GM12801 (cell line): ENCODE measurements at regions not wholly inside any gene's neighbourhood (a gene's known extent, or its start where the extent isn't known, plus 50 kb on each side); places are given as distances from the start of the nearest gene placed in this dataset.

ENCODE experiments used
- TF ChIP-seq, protein P1 (sequence below): IDR thresholded peaks from one replicate; pipeline ENCODE4 v1.5.1; 2011; ENCODE audit warnings: control low read depth; ENCODE audit not compliant: insufficient read length; ENCODE audit errors: extremely low read depth

- TF ChIP-seq, protein P1, sequence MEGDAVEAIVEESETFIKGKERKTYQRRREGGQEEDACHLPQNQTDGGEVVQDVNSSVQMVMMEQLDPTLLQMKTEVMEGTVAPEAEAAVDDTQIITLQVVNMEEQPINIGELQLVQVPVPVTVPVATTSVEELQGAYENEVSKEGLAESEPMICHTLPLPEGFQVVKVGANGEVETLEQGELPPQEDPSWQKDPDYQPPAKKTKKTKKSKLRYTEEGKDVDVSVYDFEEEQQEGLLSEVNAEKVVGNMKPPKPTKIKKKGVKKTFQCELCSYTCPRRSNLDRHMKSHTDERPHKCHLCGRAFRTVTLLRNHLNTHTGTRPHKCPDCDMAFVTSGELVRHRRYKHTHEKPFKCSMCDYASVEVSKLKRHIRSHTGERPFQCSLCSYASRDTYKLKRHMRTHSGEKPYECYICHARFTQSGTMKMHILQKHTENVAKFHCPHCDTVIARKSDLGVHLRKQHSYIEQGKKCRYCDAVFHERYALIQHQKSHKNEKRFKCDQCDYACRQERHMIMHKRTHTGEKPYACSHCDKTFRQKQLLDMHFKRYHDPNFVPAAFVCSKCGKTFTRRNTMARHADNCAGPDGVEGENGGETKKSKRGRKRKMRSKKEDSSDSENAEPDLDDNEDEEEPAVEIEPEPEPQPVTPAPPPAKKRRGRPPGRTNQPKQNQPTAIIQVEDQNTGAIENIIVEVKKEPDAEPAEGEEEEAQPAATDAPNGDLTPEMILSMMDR: no peak
Observed at GRCh38 chr14:62030387-62030786, 268.2 kb downstream of the SNAPC1 start.

- TF ChIP-seq, protein P1: no peak
Observed at GRCh38 chr14:62031504-62031903, 269.3 kb downstream of the SNAPC1 start.

GRCh38 chr14:62053188-62053587, 291.0 kb downstream of the SNAPC1 start:
- TF ChIP-seq, protein P1: no peak

DNA sequence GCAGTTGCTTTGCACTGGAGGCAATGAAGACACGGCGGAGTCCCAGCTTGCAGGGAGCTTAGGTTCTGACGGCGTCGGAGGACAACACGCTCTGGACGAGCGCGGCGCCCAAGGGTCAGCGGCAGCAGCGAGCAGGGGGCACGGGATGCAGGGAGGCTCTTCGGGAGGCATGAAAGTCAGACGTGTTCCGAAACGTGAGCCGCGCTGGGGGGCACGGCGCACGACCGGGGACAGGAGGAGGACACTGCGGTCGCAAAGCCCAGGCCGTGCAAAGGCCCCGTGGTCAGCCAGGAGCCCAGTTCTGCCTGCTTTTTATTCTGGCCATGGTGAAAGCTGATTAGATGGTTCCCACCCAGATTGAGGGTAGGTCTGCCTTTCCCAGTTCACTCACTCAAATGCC, 294.6 kb downstream of the SNAPC1 start:
- TF ChIP-seq, protein P1: no peak

- TF ChIP-seq, protein P1: no peak
Observed at GRCh38 chr14:62062645-62063044, 300.4 kb downstream of the SNAPC1 start.

GRCh38 chr14:62064751-62065323, 302.6 kb downstream of the SNAPC1 start:
- TF ChIP-seq, protein P1: no peak

DNA sequence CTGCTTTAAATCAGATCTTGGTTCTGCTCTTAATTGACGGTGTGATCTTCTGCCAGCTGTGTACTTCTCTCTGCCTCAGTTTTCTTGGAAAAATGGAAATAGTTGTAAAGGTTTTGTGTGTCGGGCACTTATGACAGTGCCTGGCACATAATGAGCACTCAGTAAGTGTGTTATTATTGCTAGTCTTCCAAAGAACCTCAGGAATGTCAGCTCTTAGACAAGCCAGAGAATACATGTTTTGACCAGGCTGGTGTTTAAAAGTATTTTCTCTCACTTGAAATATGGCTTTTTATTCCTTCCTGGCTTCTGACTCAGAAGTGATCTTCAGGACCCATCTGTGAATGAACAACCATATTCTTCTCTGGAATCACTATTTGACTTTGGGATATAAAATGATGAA, 304.1 kb downstream of the SNAPC1 start:
- TF ChIP-seq, protein P1: no peak

DNA sequence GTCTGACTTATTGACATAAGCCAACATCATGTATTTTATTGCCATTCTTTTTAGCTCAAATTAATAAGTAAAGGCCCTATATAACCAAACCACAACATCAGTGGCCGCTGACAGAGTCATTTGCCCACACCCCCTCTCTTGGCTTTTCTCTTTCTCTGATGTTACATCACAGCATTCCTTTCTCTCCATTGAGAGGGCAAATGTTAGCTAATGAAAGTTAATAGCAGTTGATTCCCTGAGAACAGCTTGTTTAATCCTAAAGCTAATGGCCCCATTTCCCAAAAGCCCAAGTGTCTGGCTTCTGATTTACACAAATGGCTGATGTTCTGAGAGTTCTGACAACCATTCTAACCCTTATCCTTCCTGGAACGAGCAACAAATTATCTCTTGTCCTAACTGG, 308.8 kb downstream of the SNAPC1 start:
- TF ChIP-seq, protein P1: no peak
